ACC112 (cell line): ENCODE measurements at regions not wholly inside any gene's neighbourhood (a gene's known extent, or its start where the extent isn't known, plus 50 kb on each side); places are given as distances from the start of the nearest gene placed in this dataset.

ENCODE experiments used
- H2AFZ ChIP-seq: fragments of 200-600 bp; sonication (generic); one replicate; pipeline ENCODE4 v1.6.0; 2017; ENCODE audit warnings: antibody characterized with exemption, low read length; ENCODE audit not compliant: unreplicated experiment
- H3K27ac ChIP-seq: fragments of 200-600 bp; sonication (generic); 2 replicates; pipeline ENCODE4 v1.5.1; 2014; ENCODE audit warnings: low read depth, mild to moderate bottlenecking, antibody characterized with exemption, low read length, moderate library complexity
- H3K27me3 ChIP-seq: fragments of 200-600 bp; sonication (generic); 2 replicates; pipeline ENCODE4 v1.6.1; 2014; ENCODE audit warnings: mild to moderate bottlenecking, antibody characterized with exemption, low read length, moderate library complexity, mixed read lengths; ENCODE audit not compliant: insufficient read depth
- H3K36me3 ChIP-seq: fragments of 200-600 bp; sonication (generic); 2 replicates; pipeline ENCODE4 v1.6.1; 2016; ENCODE audit warnings: mild to moderate bottlenecking, antibody characterized with exemption, low read length, moderate library complexity, mixed read lengths; ENCODE audit not compliant: insufficient read depth
- H3K4me1 ChIP-seq: fragments of 200-600 bp; sonication (generic); one replicate; pipeline ENCODE4 v1.6.1; 2016; ENCODE audit warnings: low read length, mixed read lengths; ENCODE audit not compliant: insufficient read depth, unreplicated experiment, control insufficient read depth
- H3K4me3 ChIP-seq: fragments of 200-600 bp; sonication (generic); 2 replicates; pipeline ENCODE4 v1.5.1; 2014; ENCODE audit warnings: mild to moderate bottlenecking, low read depth, low read length
- H3K79me2 ChIP-seq: fragments of 200-600 bp; sonication (generic); one replicate; pipeline ENCODE4 v1.6.0; 2016; ENCODE audit warnings: low read length; ENCODE audit not compliant: control insufficient read depth, unreplicated experiment, insufficient read depth

DNA sequence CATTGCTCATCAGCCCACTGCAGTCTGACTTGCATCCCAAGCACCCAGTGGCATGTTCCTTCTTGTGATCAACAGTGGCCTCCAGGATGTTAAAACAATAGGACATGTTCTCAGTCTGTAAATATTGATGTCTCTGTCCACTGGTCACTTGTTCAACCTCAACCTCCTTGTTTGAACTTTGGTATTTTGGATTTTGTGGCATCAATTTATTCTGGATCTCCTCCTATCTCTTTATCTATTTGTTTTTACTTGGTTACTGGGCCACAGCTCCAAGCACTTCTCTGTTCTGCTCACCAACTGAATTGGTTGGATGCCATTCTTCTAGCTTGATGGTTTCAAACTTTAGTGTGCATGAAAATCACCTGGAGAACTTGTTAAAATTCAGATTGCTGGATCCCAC lies 1414.8 kb upstream of the CELF4 start:
- no peak overlapping the region for H2AFZ ChIP-seq
- H3K36me3 ChIP-seq, result no peaks in the 10 kb centered on the region
- no peak overlapping the region for H3K4me3 ChIP-seq
- H3K79me2 ChIP-seq, result no peaks in the 10 kb centered on the region
- H3K27ac ChIP-seq, result no peak overlapping the region
- no peaks in the 10 kb centered on the region for H3K4me1 ChIP-seq
- H3K27me3 ChIP-seq, result no peaks in the 10 kb centered on the region

DNA sequence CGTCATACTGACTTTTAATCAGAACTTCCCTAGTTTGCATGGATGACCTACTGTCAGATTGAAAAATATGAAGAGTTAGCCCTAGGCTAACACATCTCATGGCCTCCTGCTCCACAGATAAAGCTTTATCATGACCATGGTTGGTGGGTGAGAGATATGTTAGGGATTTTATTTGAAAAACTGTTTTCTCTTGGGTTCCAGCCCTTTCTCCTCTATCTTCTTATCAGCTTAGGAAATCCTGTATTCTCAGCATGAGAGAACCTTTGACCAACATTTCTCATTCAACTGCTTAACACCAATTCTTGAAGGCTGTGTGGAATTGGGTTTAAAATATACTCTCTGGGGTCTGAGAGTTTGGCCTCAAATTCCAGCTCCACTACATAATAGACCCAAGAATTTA lies 1407.0 kb upstream of the CELF4 start:
- Histone ChIP-seq H3K79me2 (no peaks in the 10 kb centered on the region), H3K27ac (no peak overlapping the region), H3K36me3 (no peaks in the 10 kb centered on the region), H3K27me3 (no peaks in the 10 kb centered on the region), H2AFZ (no peak overlapping the region), H3K4me3 (no peak overlapping the region), H3K4me1 (no peaks in the 10 kb centered on the region)

DNA sequence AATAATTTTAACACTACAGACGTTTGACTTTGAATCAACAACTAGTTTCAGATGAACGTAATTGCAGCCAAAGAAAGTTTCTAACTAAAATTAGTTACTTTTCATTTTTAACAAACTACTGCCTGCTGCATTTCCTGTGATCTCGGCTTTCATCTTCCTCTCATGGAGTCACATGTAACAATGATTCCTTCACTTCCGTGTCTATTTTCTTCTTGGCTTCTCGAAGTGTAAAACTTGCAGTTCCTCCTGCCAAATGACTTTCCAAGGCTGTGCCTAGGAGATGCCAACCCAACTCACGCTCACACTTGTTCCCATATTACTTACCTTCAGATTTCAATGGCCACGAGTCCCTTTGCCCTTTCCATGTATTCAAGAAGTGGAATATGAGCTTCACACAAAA lies 1406.3 kb upstream of the CELF4 start:
- H3K27me3 ChIP-seq, result no peaks in the 10 kb centered on the region
- H3K79me2 ChIP-seq, result no peaks in the 10 kb centered on the region
- H3K4me1 ChIP-seq, result no peaks in the 10 kb centered on the region
- no peaks in the 10 kb centered on the region for H3K36me3 ChIP-seq
- H2AFZ ChIP-seq, result no peak overlapping the region
- no peak overlapping the region for H3K27ac ChIP-seq
- H3K4me3 ChIP-seq, result no peak overlapping the region

DNA sequence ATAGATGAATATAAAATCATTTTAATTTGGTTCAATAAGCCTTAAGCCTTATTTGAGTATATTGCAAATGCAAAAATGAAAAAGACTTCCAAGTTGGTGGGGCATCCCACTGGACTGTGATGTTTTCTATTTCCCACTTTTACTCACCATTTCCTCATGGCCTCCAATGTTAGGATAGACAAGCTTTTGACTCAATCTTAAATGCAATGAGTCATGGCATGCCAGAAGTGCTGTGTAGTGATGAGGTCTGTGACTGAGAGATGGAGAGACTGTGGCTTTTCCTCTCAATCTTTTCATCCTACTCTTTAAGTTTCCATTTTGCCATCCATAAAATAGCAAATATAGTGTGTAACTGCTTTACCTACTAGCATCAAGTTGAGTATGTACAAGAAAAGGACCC lies 1401.2 kb upstream of the CELF4 start:
- Histone ChIP-seq H3K4me1 (no peaks in the 10 kb centered on the region), H3K27me3 (no peaks in the 10 kb centered on the region), H3K27ac (no peak overlapping the region), H2AFZ (no peak overlapping the region), H3K36me3 (no peaks in the 10 kb centered on the region), H3K79me2 (no peaks in the 10 kb centered on the region), H3K4me3 (no peak overlapping the region)

DNA sequence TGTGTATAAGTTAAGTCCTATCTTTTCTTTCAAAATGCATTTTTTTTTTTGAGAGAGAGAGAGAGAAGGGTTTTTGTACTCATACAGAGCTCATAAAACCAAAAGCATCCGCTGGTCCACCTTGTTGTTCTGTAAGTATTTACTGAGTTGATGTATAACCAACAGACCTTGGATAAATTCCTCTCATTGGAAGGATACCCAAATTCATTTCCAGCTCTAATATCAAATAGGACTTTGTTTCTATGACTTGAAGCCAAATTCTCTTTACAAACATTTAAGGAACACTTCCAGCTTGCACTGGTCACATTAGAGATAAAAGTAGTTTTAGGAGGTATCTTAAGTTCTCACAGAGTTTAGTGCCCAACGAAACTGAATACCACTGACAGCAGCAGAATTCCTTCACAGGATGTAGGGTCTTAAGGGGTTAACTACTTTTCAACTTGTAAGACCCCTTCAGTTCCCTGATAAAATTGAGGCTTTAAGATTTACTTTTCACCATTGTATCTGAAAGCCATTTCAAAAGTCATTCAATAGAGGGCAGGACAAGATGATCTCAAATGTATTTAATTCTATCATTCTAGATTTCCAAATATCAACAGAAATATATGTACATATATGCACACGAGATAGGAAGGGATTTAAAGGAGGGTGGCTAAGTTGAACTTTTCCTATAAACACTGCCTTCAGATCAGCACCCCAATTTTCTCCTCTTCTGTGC lies 1398.5 kb upstream of the CELF4 start:
- H3K79me2 ChIP-seq, result no peaks in the 10 kb centered on the region
- H2AFZ ChIP-seq, result no peak overlapping the region
- H3K36me3 ChIP-seq, result no peaks in the 10 kb centered on the region
- no peak overlapping the region for H3K4me3 ChIP-seq
- no peaks in the 10 kb centered on the region for H3K4me1 ChIP-seq
- no peak overlapping the region for H3K27ac ChIP-seq
- no peaks in the 10 kb centered on the region for H3K27me3 ChIP-seq

DNA sequence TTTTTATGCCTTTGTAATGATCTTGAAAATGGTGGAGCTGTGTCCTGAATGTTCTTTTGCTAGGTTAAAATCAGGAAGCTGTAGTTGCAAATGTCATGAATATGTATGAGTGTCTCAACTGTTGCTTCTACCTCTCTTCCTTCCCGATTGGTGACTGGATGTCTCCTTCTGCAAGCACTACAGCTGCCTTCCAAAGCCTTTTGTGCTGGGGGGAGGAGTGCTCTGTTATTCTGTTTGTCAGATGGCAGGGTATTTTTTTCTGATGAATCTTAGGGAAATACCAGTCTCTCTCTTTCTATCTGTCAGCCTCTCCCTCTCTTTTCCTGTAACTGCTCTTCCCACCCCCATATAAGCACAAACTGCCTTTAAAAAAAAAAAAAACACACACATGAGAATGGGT lies 1396.3 kb upstream of the CELF4 start:
- no peak overlapping the region for H3K4me3 ChIP-seq
- no peaks in the 10 kb centered on the region for H3K4me1 ChIP-seq
- H3K27ac ChIP-seq, result no peak overlapping the region
- H3K36me3 ChIP-seq, result no peaks in the 10 kb centered on the region
- H2AFZ ChIP-seq, result no peak overlapping the region
- H3K79me2 ChIP-seq, result no peaks in the 10 kb centered on the region
- no peaks in the 10 kb centered on the region for H3K27me3 ChIP-seq

DNA sequence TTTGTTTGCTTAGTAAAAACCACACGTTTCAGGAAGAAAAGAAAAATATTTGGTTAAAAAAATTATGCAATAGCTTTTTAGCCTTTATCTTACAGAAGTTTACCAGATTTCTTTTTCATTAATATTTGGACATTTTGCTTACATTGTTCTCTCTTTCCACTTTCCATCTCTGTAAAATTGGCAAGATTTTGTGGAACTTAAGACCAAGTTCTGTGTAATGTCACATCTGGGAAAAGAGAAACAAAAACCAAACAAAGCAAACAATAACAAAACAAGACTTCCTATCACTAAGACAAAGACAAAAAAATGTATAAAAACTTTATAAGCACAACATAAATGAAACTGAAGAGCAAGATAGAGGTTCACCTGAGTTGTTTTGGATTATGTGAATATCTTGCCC lies 1392.1 kb upstream of the CELF4 start:
- H3K27ac ChIP-seq, result no peak overlapping the region
- no peaks in the 10 kb centered on the region for H3K79me2 ChIP-seq
- no peaks in the 10 kb centered on the region for H3K27me3 ChIP-seq
- no peak overlapping the region for H3K4me3 ChIP-seq
- no peaks in the 10 kb centered on the region for H3K4me1 ChIP-seq
- H3K36me3 ChIP-seq, result no peaks in the 10 kb centered on the region
- no peak overlapping the region for H2AFZ ChIP-seq

DNA sequence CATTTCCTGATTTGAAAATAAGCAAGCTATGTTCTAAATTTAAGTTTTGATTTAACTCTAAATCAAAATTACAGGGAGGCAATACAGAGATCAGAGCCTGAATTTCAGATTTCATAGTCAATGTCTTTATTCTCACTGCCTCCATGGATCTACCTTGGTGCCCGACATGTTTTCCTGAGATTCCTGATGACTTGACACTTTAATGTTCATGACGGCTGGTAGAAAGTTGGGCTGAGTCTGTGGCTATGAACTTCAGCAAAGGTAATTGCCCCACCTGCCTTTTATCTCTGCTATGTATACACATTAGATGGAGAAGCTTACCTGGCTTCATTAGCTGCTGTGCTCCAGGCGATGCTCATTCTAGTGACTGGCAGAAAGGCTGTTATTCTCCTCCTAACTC lies 1390.5 kb upstream of the CELF4 start:
- Histone ChIP-seq H3K27ac (no peak overlapping the region), H3K4me3 (no peak overlapping the region)

DNA sequence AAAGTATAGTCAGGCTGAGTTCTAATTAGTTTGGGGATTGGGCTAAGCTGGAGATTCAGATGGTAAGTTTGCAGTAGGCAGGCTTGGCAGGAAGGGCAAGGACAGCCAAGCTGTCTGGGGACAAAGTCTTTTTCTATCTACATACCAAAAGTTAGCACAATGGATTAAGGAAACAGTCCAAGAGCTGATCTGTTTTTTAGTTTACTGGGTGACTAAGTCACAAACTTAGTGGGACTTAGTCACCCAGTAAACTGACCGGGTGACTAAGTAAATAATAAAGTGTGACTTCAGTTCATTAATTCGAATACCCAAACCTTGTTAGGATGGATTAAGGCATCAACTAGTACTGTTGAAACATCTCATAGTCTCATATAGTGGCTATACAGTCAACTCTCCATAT lies 1386.0 kb upstream of the CELF4 start:
- no peak overlapping the region for H3K27ac ChIP-seq
- H3K27me3 ChIP-seq, result no peaks in the 10 kb centered on the region
- H3K4me1 ChIP-seq, result no peaks in the 10 kb centered on the region
- H3K79me2 ChIP-seq, result no peaks in the 10 kb centered on the region
- no peak overlapping the region for H2AFZ ChIP-seq
- no peaks in the 10 kb centered on the region for H3K36me3 ChIP-seq
- H3K4me3 ChIP-seq, result no peak overlapping the region

More for the DNA sequence above, 1390.5 kb upstream of the CELF4 start:
- Histone ChIP-seq H2AFZ (no peak overlapping the region), H3K36me3 (no peaks in the 10 kb centered on the region), H3K79me2 (no peaks in the 10 kb centered on the region), H3K4me1 (no peaks in the 10 kb centered on the region), H3K27me3 (no peaks in the 10 kb centered on the region)

DNA sequence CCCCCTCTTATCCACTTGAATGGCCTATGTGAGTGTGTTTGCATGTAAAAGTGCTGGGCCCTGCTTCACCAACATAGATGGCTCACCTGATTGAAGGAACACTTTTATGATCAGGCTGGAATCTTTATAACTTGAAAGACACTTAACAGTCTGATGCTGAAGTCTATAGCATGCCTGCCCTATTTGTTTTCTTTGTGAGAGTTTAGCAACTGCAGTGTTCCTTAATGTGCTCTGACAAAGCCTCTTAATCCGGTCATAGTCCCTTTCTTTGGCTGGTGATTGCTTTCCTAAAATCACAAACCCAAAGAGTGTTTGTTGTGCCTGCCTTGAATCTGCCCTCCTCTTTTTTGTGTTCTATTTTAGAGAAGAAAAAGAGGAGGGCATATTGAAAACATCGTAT lies 1382.8 kb upstream of the CELF4 start:
- Histone ChIP-seq H3K4me3 (no peak overlapping the region), H3K4me1 (no peaks in the 10 kb centered on the region), H3K27me3 (no peaks in the 10 kb centered on the region), H3K27ac (no peak overlapping the region), H3K79me2 (no peaks in the 10 kb centered on the region), H3K36me3 (no peaks in the 10 kb centered on the region), H2AFZ (no peak overlapping the region)

DNA sequence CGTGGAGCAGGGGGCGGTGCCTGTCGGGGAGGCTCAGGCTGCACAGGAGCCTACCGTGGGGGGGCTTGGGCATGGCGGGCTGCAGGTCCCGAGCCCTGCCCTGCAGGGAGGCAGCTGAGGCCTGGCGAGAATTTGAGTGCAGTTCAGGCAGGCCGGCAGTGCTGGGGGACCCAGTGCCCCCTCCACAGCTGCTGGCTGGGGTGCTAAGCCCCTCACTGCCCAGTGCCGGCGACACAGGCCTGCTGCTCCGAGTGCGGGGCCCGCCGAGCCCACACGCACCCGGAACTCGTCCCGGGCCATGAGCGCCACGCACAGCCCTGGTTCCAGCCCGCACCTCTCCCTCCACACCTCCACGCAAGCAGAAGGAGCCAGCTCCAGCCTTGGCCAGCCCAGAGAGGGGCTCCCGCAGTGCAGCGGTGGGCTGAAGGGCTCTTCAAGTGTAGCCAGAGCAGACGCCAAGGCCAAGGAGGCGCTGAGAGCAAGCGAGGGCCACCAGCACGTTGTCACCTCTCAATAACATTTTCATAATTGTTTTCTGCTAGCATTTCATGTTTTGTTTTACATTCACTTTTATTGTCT lies 1378.9 kb upstream of the CELF4 start:
- Histone ChIP-seq H3K27ac (no peak overlapping the region), H3K4me1 (no peaks in the 10 kb centered on the region), H3K4me3 (no peak overlapping the region), H3K79me2 (no peaks in the 10 kb centered on the region), H2AFZ (no peak overlapping the region), H3K36me3 (no peaks in the 10 kb centered on the region), H3K27me3 (no peaks in the 10 kb centered on the region)
